CD4-positive, alpha-beta T cell (primary cell): ENCODE measurements at regions not wholly inside any gene's neighbourhood (a gene's known extent, or its start where the extent isn't known, plus 50 kb on each side); places are given as distances from the start of the nearest gene placed in this dataset.

ENCODE experiments used
- ATAC-seq: fragments of 200-7000 bp; cut with Tn5 transposase; one replicate; pipeline ENCODE4 v1.10.0; 2022; ENCODE audit warnings: mild to moderate bottlenecking; ENCODE audit not compliant: poor library complexity
- CTCF ChIA-PET: fragments of 350-600 bp; sonication (Branson Sonifier 250); formaldehyde crosslinking; loops from one replicate; lab custom pipeline; 2021; ENCODE audit warnings: antibody characterized with exemption, inconsistent platforms; lab: Charles Lee
- POLR2A ChIA-PET: fragments of 350-600 bp; sonication (Branson Sonifier 250); formaldehyde crosslinking; loops from one replicate; lab custom pipeline; 2021; ENCODE audit warnings: antibody characterized with exemption, inconsistent platforms; lab: Charles Lee
- DNase-seq, 14 experiments: peaks; one replicate each; pipeline ENCODE4 v3.0.0-alpha.2; 2013 to 2020; ENCODE audit warnings: mixed read lengths in 2 of 14
- H3K27ac ChIP-seq, 2 donors: one replicate each; pipeline versions ENCODE4 v1.5.1 to v1.7.0; 2013; ENCODE audit warnings: low read length in 2 of 2, low read depth in 1 of 2, mild to moderate bottlenecking in 1 of 2
- H3K27me3 ChIP-seq, 2 experiments: 1 replicate in 1 of 2; 2 replicates in 1 of 2; pipeline versions ENCODE4 v1.6.1 to v1.7.0; 2013; ENCODE audit warnings: low read length in 2 of 2, control low read depth in 1 of 2, mild to moderate bottlenecking in 1 of 2, moderate library complexity in 1 of 2; ENCODE audit not compliant: insufficient read depth in 2 of 2, control insufficient read depth in 1 of 2
- H3K36me3 ChIP-seq: one replicate; pipeline ENCODE4 v1.6.1; 2013; ENCODE audit warnings: low read length, control low read depth; ENCODE audit not compliant: insufficient read depth
- H3K4me1 ChIP-seq: one replicate; pipeline ENCODE4 v1.6.1; 2013; ENCODE audit warnings: low read length, control low read depth; ENCODE audit not compliant: insufficient read depth
- H3K4me3 ChIP-seq: one replicate; pipeline ENCODE4 v1.5.1; 2013; ENCODE audit warnings: mild to moderate bottlenecking, low read length, moderate library complexity
- H3K9me3 ChIP-seq, 2 experiments: 1 replicate in 1 of 2; 2 replicates in 1 of 2; pipeline versions ENCODE4 v1.6.1 to v1.7.0; 2013; ENCODE audit warnings: low read length in 2 of 2, mild to moderate bottlenecking in 2 of 2, control low read depth in 1 of 2, moderate library complexity in 1 of 2; ENCODE audit not compliant: control insufficient read depth in 1 of 2, insufficient read depth in 1 of 2
- H3K27ac Mint-ChIP-seq: one replicate; pipeline ENCODE4 v1.8.0; 2020; ENCODE audit warnings: mixed read lengths
- H3K27me3 Mint-ChIP-seq: one replicate; pipeline ENCODE4 v1.8.0; 2021; ENCODE audit warnings: mixed read lengths
- H3K36me3 Mint-ChIP-seq: one replicate; pipeline ENCODE4 v1.8.0; 2021; ENCODE audit warnings: low read depth, mixed read lengths
- H3K4me1 Mint-ChIP-seq: one replicate; pipeline ENCODE4 v1.8.0; 2021; ENCODE audit warnings: low read depth, mixed read lengths
- H3K4me3 Mint-ChIP-seq: one replicate; pipeline ENCODE4 v1.8.0; 2020; ENCODE audit warnings: mild to moderate bottlenecking, mixed read lengths
- H3K9me3 Mint-ChIP-seq: one replicate; pipeline ENCODE4 v1.8.0; 2020; ENCODE audit warnings: mixed read lengths
- intact Hi-C, 2 experiments: fragments of 100-400 bp; cut with DNase I in 1 of 2; cut with micrococcal nuclease in 1 of 2; formaldehyde crosslinking; loops; one replicate each; pipeline versions ENCODE4 v1.15.1 to v1.9.0; 2023 to 2025; cut with DNase I, micrococcal nuclease
- TF ChIP-seq, protein P1 (sequence below): fragments of 200-600 bp; IDR thresholded peaks from one replicate; pipeline ENCODE4 v1.8.0; 2022; ENCODE audit warnings: antibody characterized with exemption, mild to moderate bottlenecking

DNA sequence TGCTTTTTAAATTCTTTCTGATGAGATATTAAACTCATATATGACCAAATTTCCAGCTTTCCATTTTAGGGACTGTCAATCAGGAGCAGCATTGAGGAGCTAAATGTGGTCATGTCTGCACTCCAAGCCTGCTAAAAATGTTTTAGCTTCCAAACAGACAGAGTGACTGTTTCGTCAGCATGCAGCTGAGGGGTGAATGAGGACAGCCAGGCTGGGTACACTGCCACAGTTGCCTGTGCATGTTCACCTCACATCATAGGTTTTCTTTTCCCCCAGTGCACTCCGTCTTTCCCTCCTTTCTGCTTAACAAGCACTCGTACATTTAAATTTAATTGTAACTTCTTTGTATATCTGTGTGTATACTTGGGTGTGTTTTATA lies 138.1 kb downstream of the ARRDC3 start:
- Histone ChIP-seq H3K9me3 (peaks cover 0 to 5% of the 10 kb centered on the region in 2 experiments), H3K27ac (no peak overlapping the region), H3K27me3 (no peaks in the 10 kb centered on the region), H3K4me3 (no peak overlapping the region), H3K4me1 (no peaks in the 10 kb centered on the region), H3K36me3 (no peaks in the 10 kb centered on the region)
- no peak for ATAC-seq
- Mint-ChIP-seq H3K27ac (no peak overlapping the region), H3K27me3 (no peaks in the 10 kb centered on the region), H3K4me1 (no peaks in the 10 kb centered on the region), H3K4me3 (no peak overlapping the region), H3K36me3 (no peaks in the 10 kb centered on the region), H3K9me3 (peaks cover 6% of the 10 kb centered on the region)
- TF ChIP-seq, protein P1, sequence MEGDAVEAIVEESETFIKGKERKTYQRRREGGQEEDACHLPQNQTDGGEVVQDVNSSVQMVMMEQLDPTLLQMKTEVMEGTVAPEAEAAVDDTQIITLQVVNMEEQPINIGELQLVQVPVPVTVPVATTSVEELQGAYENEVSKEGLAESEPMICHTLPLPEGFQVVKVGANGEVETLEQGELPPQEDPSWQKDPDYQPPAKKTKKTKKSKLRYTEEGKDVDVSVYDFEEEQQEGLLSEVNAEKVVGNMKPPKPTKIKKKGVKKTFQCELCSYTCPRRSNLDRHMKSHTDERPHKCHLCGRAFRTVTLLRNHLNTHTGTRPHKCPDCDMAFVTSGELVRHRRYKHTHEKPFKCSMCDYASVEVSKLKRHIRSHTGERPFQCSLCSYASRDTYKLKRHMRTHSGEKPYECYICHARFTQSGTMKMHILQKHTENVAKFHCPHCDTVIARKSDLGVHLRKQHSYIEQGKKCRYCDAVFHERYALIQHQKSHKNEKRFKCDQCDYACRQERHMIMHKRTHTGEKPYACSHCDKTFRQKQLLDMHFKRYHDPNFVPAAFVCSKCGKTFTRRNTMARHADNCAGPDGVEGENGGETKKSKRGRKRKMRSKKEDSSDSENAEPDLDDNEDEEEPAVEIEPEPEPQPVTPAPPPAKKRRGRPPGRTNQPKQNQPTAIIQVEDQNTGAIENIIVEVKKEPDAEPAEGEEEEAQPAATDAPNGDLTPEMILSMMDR: no peak
- no peak for DNase-seq
- intact Hi-C loops: no loop called here
- ChIA-PET CTCF (no interaction called here), POLR2A (no interaction called here)

DNA sequence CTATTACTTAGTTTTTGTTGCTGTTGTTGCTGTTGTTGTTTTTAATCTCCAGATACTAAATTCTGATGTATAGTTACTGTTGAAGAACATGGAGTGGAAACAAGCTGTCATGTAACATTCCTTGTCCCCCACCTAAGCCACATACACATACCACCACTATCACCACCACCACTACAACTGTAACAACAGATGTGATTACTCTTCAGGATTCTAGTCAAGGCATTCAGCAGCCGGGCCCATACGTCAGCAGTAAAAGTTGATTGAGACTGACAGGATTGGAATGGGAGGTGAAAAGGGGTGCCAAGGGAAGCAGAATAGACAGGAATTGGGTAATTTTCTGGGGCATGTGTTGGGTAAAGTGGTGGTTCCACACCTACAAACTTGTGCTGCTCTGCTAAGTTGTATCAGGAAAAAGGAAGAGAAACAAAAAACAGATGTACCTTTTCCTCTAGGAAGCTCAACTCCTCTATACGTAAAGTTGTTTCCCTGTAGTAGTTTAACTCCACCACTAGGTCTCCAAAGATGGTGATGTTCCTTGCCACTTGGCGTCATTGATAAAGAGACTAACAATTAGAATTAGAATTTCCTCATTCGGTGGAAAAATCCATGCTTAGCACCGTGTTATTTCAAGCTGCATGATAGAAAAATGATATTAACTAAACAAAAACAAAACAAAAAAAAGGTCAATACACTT lies 138.6 kb downstream of the ARRDC3 start:
- Mint-ChIP-seq H3K4me3 (no peak overlapping the region), H3K36me3 (no peaks in the 10 kb centered on the region), H3K9me3 (peaks cover 4% of the 10 kb centered on the region), H3K27me3 (no peaks in the 10 kb centered on the region), H3K4me1 (no peaks in the 10 kb centered on the region), H3K27ac (no peak overlapping the region)
- Histone ChIP-seq H3K9me3 (peaks cover 0 to 5% of the 10 kb centered on the region in 2 experiments), H3K27me3 (no peaks in the 10 kb centered on the region), H3K4me3 (no peak overlapping the region), H3K27ac (no peak overlapping the region), H3K36me3 (no peaks in the 10 kb centered on the region), H3K4me1 (no peaks in the 10 kb centered on the region)
- ChIA-PET POLR2A (interaction anchor here (0.6 kb wide), 1 partner anchor 10 kb away, joined by 3 read pairs; no protein-coding TSS in a partner anchor), CTCF (interaction anchor here (1.2 to 1.3 kb wide), 2 partner anchors 24 to 140 kb away, joined by 3 read pairs; no protein-coding TSS in a partner anchor)
- DNase-seq (no peak), ATAC-seq (no peak)
- intact Hi-C loops: no loop called here
- TF ChIP-seq, protein P1: no peak

DNA sequence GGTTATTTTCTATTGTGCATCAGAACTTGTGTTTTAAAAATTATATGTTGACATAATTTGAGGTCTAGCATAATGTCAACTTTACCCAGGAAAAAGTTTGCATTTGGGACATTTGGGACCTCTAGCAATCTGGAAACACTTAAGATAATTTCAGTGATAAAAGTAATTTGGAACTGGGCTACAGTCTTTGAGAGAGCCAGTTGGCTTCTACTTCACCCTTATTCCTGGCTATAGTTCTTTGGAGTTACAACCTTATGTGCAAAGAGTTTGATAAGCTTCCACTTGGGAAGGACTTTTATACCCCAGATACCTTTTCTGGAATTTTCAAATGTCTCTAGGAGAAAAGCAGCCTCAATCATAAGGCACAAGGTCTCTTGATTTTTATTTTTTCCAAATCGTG lies 139.3 kb downstream of the ARRDC3 start:
- no peak for ATAC-seq
- Mint-ChIP-seq H3K36me3 (no peaks in the 10 kb centered on the region), H3K4me1 (no peaks in the 10 kb centered on the region), H3K9me3 (peaks cover 4% of the 10 kb centered on the region), H3K4me3 (no peak overlapping the region), H3K27ac (no peak overlapping the region), H3K27me3 (no peaks in the 10 kb centered on the region)
- no peaks in the 10 kb centered on the region for H3K27me3 ChIP-seq
- H3K4me1 ChIP-seq: no peaks in the 10 kb centered on the region
- H3K4me3 ChIP-seq: no peak overlapping the region
- H3K36me3 ChIP-seq: no peaks in the 10 kb centered on the region
- no peak for DNase-seq
- ChIA-PET POLR2A (interaction anchor here (0.6 kb wide), 2 partner anchors 9 to 141 kb away, joined by 3 read pairs; no protein-coding TSS in a partner anchor), CTCF (interaction anchor here (1.2 to 1.3 kb wide), 2 partner anchors 25 to 141 kb away, joined by 3 read pairs; no protein-coding TSS in a partner anchor)
- no peak overlapping the region for H3K27ac ChIP-seq
- intact Hi-C loops: no loop called here
- H3K9me3 ChIP-seq: peaks cover 0 to 5% of the 10 kb centered on the region in 2 experiments
- TF ChIP-seq, protein P1: no peak
